Medulla oblongata (tissue), 1 donor: ENCODE measurements at regions not wholly inside any gene's neighbourhood (a gene's known extent, or its start where the extent isn't known, plus 50 kb on each side); places are given as distances from the start of the nearest gene placed in this dataset.
A peak's percentile ranks its signal among the peaks of the same experiment; 100 is the strongest.
"Not testable (repeated sequence)": the region's sequence is repeated elsewhere in the genome, so short reads cannot be mapped to it uniquely, and the experiment has no call there.

Experiments used
- DNase-seq: peaks from one replicate; pipeline ENCODE4 v3.0.0-alpha.2; 2015; ENCODE audit errors: extremely low spot score

- no peak for DNase-seq
These were observed 705.7 kb upstream of the SLITRK1 start for GRCh38 chr13:84588023-84588422.

GRCh38 chr13:84579901-84580300 is 697.6 kb upstream of the SLITRK1 start:
- not testable (repeated sequence) for DNase-seq

- peak; percentile 15 for DNase-seq
These were observed 692.6 kb upstream of the SLITRK1 start for GRCh38 chr13:84574851-84575250.

GRCh38 chr13:84571264-84571663 is 689.0 kb upstream of the SLITRK1 start:
- no peak for DNase-seq

DNA sequence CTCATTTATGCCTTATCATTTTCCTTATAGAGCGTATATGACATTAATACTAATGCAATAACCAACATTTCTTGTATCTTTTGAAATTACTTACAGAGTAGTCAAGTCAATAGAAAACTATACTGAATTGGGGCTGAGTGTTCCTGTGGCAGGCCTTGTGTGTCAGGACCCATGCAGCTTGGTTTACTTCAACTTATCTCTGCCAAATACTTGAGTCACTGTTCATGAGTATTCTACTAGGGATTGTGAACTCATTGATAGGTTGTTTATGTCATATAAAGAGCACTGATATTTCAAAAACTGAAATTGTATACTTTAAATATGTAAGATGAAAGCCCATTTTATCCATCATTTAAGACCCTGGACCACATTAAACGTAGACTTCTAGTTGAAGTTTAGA is 688.6 kb upstream of the SLITRK1 start:
- DNase-seq, result no peak

- DNase-seq, result no peak
These were observed 687.1 kb upstream of the SLITRK1 start for GRCh38 chr13:84569366-84569765.

- DNase-seq, result no peak
These were observed 685.6 kb upstream of the SLITRK1 start for GRCh38 chr13:84567848-84568247.

DNA sequence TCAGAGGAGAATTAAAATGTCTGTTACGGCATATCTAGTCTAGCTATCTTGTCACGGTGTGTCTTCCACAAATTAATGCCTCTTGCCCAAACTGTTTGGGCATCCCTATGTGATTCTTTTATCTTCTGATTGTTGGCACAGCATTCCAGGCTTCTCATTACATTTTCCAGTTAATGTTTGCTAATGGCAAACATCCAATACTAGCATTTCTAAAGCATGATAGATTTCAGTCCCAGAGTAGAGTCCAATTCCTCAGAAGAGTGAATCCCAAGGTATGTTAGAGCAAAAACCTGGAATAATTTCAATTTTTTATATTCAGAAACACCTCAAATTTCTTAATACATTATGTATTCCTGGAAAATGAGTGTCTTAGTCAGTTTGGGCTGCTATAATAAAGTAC is 684.5 kb upstream of the SLITRK1 start:
- DNase-seq, result no peak

- no peak for DNase-seq
These were observed 681.3 kb upstream of the SLITRK1 start for GRCh38 chr13:84563611-84564010.

DNA sequence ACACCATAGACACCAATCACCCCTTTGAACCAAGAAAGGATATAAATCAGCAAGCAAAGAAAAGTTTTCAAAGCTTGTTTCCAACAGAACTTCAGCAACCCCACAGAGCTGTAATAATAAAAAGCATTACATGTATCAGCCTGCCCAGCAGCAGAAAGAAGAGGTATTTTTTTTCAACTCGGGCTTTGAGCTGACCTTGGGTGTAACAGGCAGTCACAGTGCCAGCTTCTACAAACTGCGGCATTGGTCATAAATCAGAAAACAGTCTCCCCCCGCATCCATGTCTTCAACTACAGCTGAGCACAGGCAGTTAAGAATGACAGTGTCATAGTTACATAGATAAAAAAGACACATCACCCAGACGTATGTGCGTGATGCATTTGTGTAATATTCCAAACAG is 671.0 kb upstream of the SLITRK1 start:
- no peak for DNase-seq

DNA sequence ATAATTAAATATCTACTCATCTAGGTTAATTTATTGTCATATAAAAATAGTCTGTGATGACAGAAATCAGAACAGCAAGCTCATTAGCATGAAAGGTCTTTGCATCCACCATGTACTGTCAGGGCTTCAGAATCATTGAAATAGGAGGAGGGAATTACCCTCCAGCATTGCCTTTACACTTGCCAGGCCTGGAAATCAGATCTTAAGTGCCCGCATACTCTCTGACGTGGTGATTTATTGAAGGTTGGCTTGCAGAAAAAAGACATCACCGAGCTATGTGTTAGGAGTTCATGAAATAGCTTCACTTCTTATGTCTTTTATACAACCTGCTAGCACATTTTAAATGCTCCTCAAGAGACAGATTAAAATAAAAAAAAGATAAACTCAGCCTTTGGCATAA is 661.7 kb upstream of the SLITRK1 start:
- no peak for DNase-seq

GRCh38 chr13:84542348-84542747 is 660.1 kb upstream of the SLITRK1 start:
- no peak for DNase-seq

- no peak for DNase-seq
These were observed 654.6 kb upstream of the SLITRK1 start for GRCh38 chr13:84536906-84537305.

- no peak for DNase-seq
These were observed 646.3 kb upstream of the SLITRK1 start for GRCh38 chr13:84528408-84529070.

DNA sequence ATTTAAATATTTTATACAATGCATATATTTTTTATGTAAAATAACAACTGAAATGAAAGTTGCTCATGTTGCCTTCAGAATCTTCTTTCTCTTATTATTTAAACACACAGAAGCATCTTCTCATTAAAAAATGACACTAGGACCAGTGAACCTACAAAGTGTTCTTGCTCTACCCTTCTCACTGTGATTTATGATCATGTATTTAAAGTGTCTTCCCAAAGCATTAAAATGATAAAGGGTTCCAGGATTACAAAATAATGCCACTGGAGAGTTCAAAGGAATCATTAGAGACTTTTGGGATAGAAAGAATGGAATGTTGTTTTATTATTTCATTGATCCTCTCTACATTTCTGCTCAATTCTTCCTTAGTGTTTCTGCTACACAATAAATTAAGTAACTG is 643.6 kb upstream of the SLITRK1 start:
- DNase-seq, result no peak

DNA sequence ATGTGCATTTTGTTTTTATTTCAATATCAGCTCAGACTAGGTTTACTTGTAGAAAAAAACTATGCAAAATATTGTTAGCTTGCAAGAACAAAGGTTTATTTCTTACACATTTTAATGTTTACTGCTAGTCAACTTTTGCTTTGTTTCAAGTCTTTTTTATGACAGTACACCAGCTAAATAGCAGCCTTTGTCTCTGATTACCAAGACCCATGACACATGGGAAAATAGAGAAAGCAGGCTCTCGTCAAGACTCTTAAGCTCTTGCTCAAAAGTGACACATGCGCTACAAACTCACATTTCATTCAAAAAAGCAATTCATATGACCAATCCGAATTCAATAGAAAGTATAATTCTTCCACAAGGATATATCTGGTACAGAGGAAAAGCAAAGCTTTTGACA is 642.3 kb upstream of the SLITRK1 start:
- peak; percentile 24 for DNase-seq

- no peak for DNase-seq
These were observed 617.7 kb upstream of the SLITRK1 start for GRCh38 chr13:84500016-84500415.

GRCh38 chr13:84497613-84498012 is 615.3 kb upstream of the SLITRK1 start:
- no peak for DNase-seq

GRCh38 chr13:84491952-84492351 is 609.7 kb upstream of the SLITRK1 start:
- no peak for DNase-seq

- DNase-seq, result no peak
These were observed 605.5 kb upstream of the SLITRK1 start for GRCh38 chr13:84487752-84488151.

DNA sequence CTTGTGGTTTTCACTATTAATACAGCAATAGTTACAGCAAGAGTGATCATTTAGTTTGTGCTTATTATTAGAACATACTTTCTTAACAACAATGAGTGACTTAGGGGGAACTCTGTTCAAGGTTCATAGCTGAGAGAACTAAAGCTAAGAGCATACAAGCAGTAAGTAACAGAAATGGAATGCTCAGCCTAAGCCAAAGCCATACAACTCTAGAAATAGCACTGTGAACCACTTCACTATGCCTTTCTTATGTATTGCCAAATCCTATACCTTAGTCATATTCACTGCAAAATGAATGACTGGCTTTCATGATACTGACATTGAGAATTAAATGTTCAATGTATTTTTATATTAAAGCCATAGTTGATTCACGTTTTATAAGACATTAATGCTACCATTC is 599.7 kb upstream of the SLITRK1 start:
- DNase-seq, result no peak

- no peak for DNase-seq
These were observed 597.4 kb upstream of the SLITRK1 start for GRCh38 chr13:84479656-84480055.

DNA sequence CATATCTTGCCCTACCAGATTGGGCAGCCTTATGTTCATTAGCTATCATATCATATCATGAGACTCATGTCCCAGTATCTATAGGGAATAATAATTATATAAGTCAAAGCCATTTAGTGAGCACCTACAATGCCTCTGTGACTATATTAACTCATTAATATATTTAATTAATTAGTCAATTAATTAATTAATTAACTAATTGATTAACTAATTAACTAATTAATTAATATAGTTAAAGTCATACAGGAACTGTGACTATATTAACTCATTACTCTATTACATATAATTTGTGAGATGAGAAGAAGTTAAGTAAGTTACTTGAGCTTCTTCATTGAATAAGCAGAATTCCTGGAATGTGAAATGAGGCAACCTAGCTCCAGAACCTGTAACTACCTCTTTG is 588.3 kb upstream of the SLITRK1 start:
- DNase-seq, result no peak

DNA sequence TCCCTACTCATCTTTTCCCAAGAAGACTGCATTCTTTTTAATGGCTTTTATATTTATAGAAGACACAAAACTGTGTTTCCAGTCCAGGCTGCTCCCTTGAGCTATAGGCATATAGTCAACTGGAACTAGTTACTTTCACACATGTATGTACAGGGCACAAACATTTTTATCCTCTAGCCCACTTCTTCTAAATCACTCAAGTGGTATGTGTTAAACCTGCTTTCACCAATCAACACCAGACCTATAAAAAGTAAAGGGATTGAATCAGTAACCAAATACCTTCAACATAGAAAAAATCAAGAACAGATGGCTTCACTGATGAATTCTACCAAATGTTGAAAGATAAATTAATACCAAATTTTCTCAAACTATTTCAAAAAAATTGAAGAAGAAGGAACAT is 584.2 kb upstream of the SLITRK1 start:
- DNase-seq, result no peak
